ENCODE measurements at regions not wholly inside any gene's neighbourhood (a gene's known extent, or its start where the extent isn't known, plus 50 kb on each side); places are given as distances from the start of the nearest gene placed in this dataset.
"Not testable (repeated sequence)": the region's sequence is repeated elsewhere in the genome, so short reads cannot be mapped to it uniquely, and the experiment has no call there.

DNA sequence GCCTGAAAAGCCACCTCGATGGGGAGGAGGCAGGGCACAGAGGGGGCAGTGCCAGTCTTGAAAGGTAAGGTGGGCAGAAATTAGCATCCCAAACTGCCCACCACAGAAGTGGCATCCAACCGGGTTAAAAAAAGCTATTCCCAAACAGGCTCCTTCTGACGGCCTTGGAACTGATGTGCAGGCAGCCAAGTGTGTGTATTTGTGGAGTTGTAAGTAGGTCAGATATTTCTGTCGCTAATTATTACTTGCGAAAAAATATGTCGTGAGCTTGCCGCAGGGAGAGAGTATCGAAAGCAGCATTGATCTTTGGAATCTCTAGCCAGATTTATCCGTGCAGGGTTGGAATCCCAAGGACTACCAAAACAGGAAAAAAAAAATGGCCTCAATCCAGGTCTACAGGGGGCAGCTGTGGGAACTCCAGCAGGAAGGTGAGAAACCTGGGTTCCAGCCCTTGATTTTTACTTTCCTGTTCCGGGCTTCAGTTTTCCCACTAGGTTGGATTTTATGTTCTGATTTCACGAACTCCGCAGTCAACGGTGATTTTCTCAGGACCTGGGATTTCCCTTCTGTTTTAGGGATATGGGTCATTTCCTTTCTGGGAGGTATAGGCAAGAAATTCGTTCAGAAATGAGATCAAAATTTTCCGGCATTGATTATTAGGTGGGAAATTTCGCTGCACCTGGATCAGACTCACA lies 200.8 kb downstream of the RGS3 start:
- DNase-seq (ENCODE audit: low read depth in 2 of 2, low spot score in 1 of 2), result no peak

DNA sequence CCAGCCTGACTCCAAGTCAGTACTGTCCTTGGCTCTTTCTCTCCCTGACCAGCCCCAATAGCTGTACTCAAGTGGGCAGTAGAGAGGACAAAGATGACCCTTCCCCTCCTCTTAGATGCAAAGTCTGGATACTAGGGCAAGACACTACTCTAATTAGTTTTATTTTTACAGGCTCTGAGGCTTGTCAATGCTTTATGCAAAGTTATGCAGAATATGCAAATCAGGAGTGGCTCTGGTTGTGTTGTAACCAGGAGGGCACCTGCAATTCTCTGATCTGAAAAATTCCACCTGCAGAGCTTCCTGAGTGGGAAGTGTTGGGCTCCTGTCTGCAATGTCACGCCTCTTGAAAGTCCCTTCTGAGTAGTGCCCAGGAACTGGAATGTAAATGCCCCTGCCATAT lies 201.5 kb downstream of the RGS3 start:
- no peak for DNase-seq (ENCODE audit: low read depth in 2 of 2, low spot score in 1 of 2)

DNA sequence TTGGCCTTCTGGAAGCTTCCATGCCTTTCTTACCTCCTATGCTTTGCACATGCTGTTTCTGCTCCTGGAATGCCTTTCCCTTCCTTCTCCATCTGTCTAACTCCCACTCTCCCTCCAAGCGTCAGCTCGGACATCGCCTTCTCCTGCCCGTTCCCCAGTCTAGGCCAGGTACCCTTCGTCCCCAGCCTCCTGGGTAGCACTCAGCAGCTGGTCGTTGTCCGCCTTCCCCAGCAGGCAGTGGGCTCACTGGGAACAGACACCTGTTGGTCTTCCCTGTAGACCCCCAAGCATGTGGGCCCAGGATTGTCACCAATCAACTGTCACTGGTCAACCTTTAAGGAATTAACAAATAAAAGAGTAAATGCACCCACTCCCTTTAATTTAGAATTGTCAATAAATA lies 202.2 kb downstream of the RGS3 start:
- no peak for DNase-seq (ENCODE audit: low read depth in 2 of 2, low spot score in 1 of 2)

DNA sequence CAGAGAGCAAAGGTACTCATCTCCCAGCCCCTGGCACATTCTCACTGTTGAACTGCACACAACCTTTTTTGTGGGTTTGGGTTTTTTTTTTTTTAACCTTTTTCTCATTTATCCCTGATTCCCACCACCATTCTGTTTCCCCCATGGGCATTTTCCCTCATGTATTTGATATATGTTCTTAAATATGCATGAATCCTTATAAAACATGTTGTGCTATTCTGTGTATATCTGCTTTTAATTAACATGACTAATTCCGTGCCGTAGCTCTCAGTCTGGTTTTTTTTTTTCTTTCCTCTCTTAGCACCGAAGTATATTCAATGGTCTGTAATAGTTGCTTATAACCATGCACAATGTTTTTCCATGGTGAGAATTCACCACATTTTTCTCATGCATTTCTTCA lies 204.5 kb downstream of the RGS3 start:
- no peak for DNase-seq (ENCODE audit: low read depth in 2 of 2, low spot score in 1 of 2)

DNA sequence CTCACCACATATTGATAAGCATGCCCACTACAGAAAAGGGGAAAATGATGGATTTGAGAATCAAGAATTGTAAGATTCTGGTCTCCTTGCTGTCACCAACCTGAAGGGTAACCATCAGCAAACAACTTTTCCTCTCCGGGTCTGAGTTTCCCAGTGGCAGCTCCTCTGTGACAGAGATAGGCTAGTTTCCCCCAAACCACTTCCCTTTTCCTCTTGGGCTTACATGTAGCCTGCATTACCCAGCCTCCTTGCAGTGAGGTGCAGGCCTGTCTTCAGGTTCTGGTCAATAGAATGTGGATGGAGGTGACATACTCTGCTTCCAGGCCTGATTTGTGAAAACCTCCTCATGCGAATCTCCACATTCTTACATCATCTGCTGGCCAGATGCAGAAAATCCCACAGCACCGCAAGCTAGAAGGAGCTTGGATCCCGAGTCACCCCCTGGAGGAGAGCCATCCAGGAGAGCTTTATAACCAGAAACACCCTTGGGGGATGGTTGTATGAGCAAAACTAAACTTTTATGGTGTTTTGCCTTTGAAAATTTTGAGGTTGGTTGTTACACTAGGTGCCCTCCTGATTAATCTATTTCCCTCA lies 206.1 kb downstream of the RGS3 start:
- DNase-seq (ENCODE audit: low read depth in 2 of 2, low spot score in 1 of 2), result no peak

DNA sequence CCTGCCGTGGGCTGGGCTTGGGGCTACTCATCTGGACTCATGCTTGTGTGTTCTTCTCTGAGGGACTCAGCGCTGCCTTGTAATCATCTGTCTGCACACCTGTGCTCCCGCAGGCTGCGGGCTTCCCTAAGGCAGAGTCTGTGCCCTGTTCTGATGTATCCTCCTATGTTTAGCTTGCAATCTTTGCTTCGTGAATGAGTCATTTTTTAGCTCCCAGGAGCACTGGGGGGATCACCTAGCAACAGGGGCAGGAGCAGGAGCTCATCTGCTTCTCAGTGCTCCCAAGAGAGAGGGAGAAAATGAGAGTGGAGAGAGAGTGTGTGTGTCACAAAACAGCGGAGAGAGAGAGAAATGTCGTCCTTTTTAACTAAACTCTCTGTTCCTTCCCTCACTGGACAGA lies 202.4 kb upstream of the ZNF618 start:
- no peak for DNase-seq (ENCODE audit: low read depth in 2 of 2, low spot score in 1 of 2)

DNA sequence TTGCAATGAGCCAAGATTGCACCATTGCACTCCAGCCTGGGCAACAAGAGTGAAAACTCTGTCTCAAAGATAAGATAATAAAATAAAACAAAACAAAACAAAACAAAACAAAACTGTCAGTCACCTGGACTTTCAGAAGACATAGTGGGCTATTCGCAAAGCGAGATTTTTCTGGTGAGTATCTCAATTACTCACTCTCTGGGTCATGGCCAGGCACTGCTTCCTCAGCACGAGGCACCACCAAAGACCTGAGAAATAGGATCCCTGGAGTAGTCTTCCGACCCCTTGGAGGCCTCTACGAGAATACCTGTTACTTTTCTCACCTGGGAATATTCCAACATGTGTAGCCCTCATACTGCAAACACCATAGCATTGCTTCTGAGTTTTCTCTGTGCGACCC lies 201.7 kb upstream of the ZNF618 start:
- DNase-seq (ENCODE audit: low read depth in 2 of 2, low spot score in 1 of 2), result no peak

DNA sequence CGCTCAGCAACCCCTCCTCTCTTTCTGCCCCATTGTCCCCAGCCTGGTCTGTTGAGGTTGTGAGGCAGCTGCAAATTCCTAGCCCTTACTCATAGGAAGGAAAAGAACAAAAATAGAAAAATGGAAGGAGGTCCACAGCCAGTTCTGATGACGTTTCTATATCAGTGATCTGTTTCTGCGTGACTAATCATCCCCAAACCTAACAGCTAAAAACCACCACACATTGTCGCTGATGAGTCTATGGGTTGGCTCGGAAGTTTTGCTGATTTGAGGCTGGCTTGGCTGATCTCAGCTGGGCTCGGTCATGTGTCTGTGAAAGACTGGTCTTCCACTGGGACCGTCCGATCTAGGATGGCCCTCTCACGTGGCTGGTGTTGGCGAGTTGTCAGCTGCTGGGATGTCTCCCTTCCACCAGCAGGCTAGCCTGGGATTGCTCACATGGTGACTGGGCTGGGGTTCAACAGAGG lies 200.6 kb upstream of the ZNF618 start:
- no peak for DNase-seq (ENCODE audit: low read depth in 2 of 2, low spot score in 1 of 2)

DNA sequence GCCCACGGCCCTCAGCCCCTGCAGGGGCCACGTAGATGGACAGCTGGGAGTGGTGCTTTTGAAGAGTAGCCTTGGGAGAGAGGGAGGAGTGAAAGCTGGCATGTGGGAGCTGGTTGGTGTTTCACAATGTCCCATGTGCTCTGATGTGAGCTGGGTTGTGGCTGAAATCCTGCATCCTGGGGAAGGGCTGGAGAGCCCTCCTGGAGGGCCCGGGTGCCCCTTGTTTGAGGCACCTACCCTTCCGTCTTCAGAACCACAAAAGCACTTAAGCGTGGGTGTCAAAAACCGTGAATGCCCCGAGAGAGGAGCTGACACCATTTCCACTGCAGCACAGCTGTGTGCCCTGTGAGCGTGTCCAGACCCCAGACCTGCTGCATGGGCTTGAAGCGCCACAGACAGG lies 199.1 kb upstream of the ZNF618 start:
- no peak for DNase-seq (ENCODE audit: low read depth in 2 of 2, low spot score in 1 of 2)

DNA sequence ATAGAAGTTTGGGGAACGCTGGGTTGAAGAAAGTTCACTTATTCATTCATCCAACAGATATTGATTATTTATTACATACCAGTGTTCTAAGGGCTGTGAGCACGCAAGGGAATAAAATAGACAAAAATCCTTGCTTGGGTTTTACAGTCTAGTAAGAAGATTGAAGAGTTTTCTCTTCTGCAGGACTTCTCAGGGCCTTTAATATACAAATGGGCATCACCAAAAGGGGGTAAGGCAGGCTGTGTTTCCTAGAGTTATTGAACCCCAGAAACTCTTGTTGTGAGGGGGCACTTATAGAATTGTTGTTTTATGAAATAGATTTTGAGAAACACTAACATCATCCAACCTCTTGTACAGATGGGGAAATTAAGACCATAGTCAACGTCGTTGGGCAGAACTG lies 198.5 kb upstream of the ZNF618 start:
- DNase-seq (ENCODE audit: low read depth in 2 of 2, low spot score in 1 of 2), result no peak

DNA sequence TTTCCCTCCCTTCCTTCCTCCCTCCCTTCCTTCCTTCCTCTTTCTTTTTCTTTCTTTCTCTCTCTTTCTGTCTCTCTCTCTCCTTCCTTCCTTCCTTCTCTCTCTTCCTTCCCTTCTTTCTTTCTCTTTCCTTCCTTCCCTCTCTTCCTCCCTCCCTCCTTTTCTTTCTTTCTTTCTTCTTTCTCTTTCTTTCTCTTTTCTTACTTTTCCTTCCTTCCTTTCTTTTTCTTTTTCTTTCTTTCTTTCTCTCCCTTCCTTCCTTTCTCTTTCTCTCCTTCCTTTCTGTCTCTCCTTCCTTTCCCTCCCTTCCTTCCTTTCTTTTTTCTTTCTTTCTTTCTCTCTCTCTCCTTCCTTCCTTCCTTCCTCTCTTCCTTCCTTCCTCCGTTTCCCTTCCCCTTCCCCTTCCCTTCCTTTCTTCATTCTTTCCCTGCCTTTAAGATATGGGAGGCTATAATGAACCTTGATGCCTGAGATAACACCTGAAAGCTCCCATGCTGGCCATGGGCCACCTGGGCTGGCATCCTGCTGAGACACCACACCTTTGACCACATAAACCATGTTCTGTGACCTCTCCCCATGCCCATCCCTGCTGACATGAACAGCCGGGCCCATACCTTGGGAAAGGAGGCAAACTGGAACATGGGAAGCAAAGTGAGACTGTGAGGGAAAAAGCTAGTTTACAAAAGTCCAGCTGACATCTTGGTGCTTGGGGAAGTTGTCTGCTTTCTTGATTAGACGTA lies 197.8 kb upstream of the ZNF618 start:
- DNase-seq (ENCODE audit: low read depth in 2 of 2, low spot score in 1 of 2), result no peak

DNA sequence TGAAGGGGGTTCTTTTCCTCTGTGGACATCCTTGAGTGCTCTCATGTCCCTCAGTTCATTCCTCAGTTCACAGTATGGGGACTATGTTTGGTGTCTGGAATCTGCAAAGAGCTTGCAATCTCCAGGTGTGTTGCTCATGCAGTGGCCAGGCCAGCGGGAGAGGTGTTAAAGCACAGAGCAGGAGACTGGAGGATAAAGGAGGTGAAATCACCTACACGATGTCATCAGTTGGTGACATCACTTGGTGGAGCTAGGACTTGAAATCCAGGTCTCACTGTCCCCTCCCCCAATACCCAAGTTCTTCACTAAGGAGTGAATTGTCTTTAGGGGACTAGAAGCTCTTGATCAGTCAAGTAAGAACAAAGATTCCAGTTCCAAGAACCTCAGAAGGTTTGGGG lies 197.3 kb upstream of the ZNF618 start:
- DNase-seq (ENCODE audit: low read depth in 2 of 2, low spot score in 1 of 2), result no peak

DNA sequence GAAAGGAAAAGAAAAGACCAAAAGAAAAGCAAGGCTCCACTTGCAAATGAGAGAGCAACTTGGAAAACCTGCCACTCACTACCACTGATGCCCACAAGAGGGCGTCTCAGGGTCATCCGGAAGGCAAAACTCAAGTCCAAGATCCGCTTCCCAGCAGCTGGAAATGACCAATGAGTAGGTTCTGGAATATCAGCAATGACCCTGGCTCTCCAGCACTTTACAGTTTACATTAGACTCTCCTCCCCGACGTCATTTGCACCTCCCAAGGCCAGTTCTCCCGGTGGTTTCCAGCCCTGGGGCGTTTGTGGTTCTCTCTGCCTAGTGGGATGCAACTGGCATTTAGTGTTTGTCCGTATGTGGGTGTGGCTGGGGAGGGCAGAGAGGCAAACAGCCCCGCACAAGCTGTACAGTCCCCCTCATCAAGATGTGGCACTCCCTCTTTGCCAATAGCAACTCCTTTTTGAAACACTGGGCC lies 193.8 kb upstream of the ZNF618 start:
- no peak for DNase-seq (ENCODE audit: low read depth in 2 of 2, low spot score in 1 of 2)

DNA sequence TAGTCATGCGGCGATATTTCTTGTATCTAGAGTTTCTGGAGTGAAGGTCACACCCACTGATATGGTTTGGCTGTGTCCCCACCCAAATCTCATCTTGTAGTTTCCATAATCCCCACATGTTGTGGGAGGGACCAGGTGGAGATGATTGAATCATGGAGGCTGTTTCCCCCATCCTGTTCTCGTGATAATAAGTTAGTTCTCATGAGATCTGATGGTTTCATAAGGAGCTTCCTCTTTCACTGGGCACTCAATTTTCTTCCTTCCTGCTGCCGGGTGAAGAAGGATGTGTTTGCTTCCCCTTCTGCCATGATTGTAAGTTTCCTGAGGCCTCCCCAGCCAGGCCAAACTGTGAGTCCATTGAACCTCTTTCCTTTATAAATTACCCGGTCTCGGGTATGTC lies 190.5 kb upstream of the ZNF618 start:
- not testable (repeated sequence) for DNase-seq (ENCODE audit: low read depth in 2 of 2, low spot score in 1 of 2)

DNA sequence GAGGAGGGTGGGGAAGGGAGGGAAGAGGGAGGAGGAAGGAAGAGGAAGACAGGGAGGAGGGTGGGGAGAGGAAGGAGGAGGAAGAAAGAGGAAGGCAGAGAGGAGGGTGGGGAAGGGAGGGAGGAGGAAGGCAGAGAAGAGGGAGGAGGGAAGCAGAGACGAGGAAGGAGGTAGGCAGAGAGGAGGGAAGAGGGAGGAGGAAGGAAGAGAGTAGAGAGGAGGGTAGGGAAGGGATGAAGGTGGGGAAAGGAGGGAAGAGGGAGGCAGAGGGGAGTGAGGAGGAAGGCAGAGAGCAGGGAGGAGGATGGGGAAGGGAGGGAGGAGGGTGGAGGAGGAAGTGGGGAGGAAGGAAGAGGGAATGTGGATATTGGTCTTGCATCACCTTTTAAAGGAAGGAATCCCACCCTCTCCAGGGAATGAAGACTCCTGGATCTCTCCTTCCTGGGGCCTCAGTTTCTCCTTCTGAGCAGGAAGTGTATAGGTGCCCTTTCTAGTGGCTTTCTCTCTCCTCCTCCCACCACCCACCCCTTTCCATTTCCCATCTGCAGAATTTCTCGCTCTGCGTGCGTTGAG lies 188.9 kb upstream of the ZNF618 start:
- DNase-seq (ENCODE audit: low read depth in 2 of 2, low spot score in 1 of 2), result no peak

DNA sequence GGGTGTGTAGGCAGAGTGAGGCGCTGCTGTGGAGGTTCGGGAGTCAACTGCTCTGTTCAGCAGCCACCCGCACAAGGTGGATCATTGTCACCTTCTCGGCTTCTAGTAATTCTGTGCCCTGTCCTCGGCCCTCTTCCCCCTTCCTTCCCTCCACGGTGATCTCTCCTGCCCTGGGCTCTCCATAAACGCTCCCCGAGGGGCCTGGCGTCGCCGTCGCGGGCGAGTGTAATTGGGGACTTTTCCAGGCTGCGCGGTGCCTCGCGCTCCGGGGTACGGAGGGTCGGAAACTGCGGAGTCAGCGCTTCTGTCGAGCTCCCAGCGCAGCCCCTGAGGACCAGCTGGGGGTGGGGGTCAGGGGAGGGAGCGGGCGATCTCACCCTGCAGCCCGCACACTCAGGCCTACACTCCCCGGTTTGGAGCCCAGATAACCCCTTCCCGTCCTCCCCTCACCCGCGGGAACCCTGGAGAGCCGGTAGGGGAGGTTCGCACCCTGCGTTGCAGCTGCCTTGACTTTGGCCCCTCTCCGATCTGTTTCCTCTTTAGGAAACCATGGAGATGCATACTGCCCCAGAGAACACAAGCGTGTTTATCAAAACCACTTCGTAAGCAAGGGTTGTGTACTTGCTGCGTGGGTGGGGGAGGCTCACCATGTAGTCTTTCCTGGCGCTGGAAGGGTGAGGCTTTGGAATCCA lies 188.3 kb upstream of the ZNF618 start:
- DNase-seq (ENCODE audit: low read depth in 2 of 2, low spot score in 1 of 2), result no peak

DNA sequence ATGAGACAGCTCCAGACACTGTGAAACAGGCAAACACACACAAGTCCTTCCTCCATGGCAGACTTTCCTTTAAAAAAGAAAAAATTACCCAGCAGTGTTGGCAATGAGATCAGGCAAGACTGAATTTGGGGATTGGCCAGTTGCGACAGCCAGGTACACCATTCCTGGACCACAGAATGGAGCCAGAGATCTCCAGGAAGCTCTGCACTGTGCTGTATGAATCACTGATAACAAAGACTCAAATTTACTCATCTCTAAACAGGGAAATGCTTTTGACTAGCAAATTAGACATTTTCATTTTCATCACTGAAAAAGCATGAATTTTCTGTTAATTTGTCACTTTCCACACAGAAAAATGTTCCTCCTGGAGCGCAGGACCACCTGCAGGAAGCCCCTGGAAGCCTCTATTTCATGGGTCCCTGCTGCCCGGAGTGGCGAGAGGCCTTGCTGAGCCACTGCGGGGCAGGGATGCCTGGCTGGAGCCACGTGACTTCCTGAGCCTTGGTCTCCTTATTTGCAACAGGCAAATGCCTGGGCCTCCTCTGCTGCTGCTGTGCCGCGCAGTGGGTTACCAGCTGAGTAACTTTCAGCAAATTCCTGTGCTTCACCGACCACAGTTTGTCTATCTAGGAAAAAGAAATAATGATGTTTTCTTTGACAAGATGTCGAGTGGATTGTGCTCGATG lies 185.9 kb upstream of the ZNF618 start:
- no peak for DNase-seq (ENCODE audit: low read depth in 2 of 2, low spot score in 1 of 2)

DNA sequence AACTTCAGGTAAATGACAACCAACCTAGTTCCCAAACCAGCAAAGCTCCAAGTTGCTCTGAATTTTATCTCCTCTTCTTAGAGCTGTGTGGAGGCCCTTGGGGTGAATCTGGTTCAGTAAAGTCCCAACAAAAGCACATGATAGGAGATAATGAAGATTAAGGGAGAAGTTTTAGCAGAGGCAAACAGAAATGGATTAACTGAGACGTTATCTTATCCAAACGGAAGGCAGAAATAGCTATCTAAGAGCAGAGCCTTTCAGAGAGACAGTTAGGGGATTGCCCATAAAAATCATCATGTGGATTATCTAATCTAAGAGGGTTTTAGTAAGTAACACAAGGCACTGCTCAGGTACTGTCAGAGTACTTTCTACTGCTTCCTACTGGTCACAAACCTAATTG lies 183.9 kb upstream of the ZNF618 start:
- DNase-seq (ENCODE audit: low read depth in 2 of 2, low spot score in 1 of 2), result no peak

DNA sequence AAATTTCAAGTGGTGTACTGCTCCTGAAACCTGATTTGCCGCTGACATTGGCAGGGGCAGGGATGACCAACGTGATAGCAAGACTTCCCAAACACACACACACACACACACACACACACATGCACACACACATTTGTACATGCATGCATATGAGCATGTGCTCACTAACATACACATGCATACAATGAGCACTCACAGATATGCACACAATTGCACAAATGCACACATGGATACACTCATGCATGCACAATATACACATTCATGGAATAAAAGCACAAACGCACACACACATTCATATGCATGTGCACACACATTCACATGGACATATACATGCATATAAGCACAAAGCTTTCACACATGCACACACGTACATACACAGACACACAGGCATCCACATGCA lies 181.2 kb upstream of the ZNF618 start:
- DNase-seq (ENCODE audit: low read depth in 2 of 2, low spot score in 1 of 2), result no peak

DNA sequence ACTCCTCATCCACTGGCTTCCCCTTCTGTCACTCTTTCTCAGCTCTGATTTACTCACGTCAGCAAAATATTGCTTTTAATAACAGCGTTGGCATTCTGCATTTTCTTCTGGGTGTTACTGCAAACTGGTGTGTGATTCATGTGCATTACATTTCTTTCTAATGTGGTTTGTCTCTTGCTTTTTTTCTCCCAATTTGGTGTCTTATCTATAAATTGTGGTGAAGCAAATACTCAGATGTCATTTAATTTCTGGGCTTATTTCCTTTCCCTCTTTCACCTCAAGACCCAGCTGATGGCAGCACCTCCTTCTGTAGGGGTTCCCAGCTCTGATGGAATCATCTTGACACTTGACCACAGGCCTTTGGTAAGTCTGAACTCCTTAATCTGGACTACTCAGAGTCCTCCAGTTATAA lies 180.7 kb upstream of the ZNF618 start:
- DNase-seq (ENCODE audit: low read depth in 2 of 2, low spot score in 1 of 2), result no peak

DNA sequence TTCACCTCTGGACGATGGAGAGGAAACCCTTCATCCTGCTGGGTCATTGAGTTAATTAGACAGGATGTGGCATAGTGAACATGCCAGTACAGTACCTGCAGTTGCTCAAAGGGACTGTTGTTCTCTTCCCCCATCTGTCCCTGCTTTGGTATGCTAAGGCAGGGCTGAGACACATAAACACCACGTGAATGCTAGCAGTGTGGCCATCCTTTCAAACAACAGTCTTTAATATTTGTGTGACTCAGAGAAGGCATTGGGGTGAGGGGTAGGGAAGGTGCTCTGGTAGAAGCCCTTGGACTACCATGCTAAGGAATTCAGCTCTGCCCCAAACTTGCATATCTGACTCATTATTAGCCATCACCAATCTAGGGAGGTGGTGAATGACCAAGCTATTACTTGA lies 180.2 kb upstream of the ZNF618 start:
- no peak for DNase-seq (ENCODE audit: low read depth in 2 of 2, low spot score in 1 of 2)

Data from stimulated activated CD8-positive, alpha-beta memory T cell treated with anti-CD3 and anti-CD28 coated beads, Interleukin-4, amount 100 ng/mL, for 1 hour (primary cell).